ENCODE measurements at regions not wholly inside any gene's neighbourhood (a gene's known extent, or its start where the extent isn't known, plus 50 kb on each side); places are given as distances from the start of the nearest gene placed in this dataset.
"Not testable (repeated sequence)": the region's sequence is repeated elsewhere in the genome, so short reads cannot be mapped to it uniquely, and the experiment has no call there.

DNA sequence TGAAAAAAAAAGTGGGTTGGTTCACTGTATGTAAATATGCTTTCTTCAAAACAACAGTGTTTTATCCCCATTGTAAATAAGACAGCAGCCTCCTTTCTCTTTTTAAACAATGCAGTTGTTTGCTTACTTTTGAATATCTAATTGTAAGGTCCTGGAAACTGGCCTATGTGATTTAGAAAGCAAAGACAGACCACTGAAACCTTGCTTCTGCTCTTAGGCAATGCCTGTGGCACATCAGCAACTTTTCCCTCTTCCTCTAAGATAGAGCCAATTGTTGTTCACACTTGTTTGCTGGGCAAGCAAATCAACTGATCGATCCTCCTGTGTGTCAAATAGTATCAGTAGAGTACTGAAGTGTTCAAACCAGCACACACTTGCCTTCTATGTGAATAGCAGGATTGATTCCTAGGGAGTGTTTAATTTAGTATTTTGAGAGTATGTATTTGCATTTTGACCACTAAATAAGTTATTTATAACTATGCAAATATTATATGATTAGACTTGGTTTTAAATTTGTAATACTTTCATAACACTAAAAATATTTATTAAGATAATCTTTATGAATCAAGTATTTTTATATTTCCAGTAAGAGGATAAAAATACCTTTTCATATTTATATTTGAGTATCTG lies 55.4 kb upstream of the GRPR start:
- DNase-seq = no peak

DNA sequence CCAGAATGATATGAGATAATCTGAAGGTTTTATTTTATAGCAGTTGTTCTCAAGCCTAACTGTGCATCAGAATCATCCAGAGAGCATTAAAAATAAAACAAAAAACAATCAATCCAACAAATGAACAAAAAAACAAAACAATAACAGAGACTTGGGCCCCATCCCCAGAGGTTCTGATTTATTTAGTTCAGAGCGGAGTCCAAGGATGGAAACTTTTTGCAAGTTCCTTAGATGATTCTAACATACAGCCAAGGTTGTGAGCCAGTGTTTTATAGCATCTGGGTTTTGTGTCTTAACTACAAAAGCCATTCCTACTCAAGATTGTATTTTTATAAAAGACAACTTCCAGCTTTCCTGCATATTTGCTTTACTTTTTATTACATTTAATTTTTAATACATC lies 59.4 kb upstream of the GRPR start:
- DNase-seq = no peak

DNA sequence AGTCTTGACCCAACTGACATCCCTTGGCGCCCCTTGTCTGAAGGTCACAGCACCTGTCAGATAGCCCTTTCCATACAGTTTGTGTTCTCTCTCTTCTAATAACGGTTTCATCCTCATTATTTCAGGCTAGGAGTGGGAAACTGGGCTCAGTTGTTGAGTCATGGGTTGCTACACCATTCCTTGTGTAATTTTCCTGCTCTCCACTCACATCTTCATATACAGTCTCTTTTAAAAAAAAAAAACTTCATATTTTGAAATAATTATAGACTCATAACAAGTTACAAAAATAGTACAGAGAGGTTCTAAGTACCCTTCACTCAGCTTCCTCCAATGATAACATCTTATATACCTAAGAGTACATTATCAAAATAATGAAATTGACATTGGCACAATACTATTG lies 60.2 kb upstream of the GRPR start:
- no peak for DNase-seq

DNA sequence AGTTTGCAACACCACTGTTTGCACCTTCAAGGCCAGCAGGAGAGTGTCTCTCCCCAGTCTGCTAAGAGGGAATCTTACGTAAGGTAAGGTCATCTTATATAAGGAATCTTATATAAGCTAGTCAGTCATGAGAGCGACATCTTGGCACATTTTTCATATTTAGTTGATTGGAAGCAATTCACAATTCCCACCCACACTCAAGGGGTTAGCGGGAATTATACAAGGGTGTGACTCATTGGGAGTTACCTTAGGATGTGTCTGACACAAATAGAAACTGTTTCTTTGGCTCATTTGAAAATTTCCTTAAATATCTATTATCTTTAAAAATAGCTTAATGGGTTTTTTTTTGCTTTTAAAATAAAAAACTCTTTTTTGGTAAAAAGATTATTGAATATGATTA lies 62.1 kb upstream of the GRPR start:
- DNase-seq = no peak

DNA sequence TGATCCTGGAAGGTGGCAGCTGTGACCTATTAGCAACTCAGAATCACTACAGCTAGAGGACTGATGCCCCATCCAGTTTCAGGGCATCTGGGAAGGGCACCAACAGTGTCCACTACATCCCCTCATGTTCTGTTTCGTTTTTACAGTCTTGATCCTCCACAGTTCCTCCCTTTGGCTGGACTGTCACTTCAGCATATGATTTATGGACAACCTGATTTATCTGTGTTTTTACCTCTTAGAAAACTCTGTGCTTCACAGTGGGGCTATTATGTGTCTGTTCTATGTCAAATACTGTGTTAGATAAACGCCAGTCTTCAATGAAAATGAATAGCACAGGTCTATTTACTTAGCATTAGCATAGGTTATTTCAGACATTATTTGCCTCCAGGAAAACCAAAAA lies 63.1 kb upstream of the GRPR start:
- no peak for DNase-seq

DNA sequence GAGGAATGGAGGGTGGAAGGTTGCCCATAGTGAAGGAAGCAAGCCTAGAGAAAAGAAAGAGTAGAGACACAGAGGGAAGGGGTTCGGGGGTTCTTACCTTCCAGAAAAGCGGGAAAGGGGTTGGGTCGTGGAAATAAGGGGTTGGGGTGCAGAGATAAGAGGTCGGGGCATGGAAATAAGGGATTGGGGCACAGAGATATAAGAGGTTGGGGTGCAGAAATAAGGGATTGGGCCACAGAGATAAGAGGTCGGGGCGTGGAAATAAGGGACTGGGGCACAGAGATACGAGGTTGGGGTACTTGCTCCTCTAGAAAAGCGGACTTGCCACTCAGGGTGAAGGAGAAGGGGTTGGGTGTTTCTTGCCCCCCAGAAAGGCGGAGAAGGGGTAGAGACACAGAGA lies 74.2 kb upstream of the GRPR start:
- not testable (repeated sequence) for DNase-seq

DNA sequence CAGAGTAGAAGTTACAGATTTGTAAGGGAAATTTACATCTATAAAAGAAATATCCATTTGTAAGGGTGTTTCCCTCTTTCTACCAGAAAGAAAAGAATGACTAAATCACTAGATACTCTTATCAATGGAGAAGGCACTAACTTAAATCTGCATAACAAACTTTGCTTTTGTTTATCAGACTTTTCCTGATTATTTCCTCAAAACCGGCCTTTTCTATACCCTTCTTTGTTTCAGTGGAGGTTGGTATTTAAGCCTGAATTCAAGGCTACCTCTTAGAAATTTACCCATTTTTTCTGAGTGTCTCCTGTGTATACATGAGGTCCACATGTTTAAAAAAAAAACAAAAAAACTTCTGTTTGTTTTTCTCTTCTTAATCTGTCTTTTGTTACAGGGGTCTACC lies 80.4 kb upstream of the GRPR start:
- no peak for DNase-seq

DNA sequence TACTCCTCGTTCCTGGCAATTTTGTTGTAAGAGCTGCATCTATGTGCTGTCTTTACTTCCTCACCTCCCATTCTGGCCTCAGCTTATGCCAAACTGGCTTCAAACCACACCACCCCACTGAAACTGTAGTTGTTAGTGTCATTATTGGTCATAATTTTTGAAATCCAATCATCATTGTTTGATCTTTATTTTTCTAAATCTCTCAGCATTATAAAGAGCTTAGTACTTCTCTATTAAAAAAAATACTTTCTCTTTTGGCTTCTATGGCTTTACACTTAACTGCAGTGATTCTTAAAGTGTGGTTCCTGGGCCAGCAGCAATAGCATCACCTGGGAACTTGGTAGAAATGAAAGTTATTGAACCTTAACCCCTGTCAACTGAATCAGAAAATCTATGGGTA lies 83.5 kb upstream of the GRPR start:
- DNase-seq = no peak

DNA sequence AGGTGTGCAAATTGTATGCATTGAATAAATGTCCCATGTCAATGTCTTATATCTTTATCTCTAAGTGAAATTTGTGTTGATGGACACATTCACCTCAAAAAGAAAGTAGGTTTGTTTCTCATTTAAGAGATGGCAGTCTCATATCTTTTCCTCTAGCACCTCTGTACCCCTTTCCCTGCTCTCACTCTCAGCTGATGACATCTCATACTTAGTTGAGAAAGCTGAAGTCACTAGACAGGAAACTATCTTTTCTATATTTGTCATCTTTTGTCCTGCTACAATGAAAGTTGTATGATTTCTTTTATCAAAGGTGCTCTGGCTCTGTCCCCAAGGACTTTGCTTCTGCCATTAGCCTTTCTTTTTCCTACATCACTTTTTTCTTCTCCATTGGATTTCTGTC lies 84.0 kb upstream of the GRPR start:
- DNase-seq = no peak

DNA sequence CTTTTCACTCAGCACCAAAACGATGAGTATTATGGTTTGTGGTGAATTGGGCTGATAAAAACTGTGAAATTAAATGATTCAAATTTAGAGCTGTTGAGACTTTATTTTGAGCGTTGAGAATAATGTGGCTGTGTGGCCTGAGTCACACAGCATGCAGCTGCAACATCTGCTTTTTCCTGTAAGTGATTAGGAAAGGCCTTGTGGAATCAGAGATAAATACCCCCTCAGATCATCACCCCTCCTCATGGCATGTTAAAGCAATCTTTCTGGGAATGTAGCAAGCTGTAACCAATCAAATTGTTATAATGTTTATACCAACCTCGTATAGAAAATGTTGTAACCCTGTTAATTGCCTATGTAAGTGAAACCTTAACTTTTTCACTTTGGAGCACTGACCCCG lies 90.0 kb upstream of the GRPR start:
- DNase-seq = peak; percentile 24

DNA sequence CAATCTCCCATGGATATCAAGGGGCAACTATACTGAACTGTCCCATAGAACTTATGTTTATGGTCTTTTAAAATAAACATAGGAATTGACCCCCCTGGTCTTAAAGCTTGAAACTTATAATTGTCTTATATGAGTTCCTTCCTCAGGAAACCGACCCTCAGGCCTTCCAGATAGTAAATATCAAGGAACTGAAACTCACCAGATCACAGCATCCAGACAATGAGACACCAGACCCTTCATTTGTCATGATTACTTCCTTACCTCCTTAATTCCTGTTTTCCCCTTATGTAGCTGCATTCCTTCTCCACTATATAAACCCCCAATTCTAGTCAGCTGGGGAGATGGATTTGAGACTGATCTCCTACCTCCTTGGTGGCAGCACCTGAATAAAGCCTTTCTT lies 94.8 kb upstream of the GRPR start:
- DNase-seq = no peak

DNA sequence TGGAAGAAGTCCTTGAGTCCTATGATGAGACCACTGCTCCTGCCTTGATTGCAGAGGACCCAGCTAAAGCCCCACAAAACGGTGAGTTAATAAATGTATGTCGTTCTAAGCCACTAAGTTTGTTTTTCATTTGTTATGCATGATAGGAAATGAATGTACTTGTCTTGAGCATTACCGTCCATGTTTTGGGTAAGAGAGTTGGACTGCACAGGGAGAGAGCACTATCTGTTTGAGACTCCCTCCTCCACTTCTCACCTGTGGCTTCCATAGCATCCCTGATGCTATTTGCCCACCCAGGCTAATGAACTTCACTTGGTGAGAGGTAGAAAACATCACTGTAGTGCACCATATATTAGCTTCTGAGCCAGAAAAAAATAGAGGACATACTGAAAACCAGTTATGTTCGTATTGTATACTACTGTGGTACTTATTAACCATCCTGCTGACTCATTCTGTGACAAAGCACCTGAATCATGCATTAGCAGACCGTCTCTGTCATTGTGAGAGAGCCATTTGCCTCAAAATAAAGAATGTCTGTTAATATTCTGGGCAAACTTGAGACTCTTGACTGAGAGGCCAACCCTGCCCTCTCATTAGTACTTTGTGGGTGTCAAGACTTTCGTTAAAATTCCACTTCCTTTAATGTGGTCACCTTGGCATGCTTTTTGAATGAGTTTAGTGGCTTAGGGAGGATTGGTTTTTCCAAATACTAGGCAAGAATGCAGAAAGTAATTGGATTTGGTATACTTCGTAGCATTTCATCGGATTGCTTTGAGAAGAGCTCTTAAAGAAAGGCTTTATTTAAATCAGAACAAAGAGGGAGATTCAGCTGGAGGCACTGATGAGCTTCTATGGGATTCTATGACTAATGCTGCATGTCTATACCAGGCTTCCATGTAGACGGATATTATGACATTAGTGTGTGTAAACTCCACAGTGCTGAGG lies 99.3 kb upstream of the GRPR start:
- DNase-seq = peak; percentile 54

DNA sequence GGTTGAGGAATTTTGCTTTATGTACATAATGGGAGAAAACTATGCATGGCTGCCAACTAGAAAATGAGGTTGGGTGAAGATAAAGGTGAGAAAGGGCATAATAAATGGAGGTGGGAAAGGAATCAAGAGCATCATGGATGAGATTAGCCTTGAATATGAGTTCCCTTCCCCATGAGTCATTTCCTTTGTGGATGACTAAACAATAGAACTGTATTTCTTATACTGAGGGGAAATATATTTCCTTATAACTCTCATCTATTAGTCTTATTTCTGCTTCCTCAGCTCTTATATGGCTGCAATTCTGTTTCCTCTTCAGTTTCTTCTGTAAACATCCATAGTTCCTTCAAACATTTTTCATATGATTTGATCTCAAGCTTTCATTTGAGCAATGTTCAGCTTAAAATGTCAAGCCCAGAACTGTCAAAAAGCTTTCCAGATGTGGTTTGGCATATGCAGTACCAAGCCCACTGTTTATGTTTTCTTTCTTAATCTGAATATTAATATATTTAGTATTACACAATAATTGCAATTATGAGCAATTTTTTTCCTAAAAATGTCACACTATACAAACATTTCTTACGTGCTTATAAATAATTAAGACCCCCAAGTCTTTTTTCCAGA lies 100.7 kb upstream of the GRPR start:
- peak; percentile 24 for DNase-seq

DNA sequence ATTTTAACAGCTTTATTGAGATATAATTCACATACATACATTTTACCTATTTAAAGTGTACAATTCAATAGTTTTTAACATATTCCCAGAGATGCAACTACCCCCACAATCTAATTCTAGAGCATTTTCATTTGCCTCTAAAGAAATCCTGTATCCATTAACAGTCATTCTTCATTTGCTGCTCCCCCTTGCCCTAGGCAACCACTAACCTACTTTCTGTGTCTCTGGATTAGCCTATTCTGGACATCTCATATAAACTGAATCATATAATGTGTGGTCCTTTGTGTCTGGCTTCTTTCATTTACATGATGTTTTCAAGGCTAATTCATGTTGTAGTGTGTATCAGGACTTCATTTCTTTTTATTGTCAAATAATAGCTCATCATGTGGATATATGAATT lies 105.1 kb upstream of the GRPR start:
- no peak for DNase-seq

DNA sequence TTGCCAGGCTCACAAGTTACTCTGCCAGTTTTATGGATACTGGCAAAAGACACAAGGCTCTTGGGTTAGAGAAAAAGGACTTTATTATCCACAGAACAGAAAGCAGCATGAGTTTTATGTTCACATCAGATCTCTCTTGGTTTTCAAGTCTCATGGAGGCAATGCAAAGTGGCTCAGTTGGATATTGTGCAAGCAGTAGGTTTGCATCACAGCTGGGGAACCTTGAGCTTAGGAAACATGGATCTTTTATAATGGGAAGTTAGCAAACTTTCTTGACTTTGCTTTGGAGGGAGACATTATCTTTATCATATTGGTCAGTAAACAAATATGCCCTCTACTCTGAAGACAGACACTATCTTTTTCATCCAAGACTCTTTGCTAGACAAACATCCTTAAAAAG lies 109.2 kb upstream of the GRPR start:
- DNase-seq = no peak

DNA sequence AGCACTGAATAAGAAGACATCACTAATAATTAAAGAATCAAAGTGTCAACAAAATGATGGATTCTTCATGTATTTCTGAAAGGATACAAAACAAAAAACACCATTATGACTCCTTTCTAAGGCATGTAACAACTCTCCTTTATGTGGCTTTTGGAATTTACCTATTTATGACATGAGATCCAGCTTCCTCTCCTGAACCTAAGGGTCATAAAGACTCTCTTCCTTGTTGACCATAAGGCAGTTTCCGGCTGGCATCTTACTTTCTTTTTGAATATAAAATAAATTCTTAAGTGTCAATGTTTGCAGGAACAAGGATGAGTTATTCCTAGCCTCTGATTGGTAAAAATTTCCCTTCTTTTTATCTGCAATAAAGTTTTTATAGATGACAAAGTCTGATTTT lies 111.1 kb upstream of the GRPR start:
- DNase-seq = no peak

DNA sequence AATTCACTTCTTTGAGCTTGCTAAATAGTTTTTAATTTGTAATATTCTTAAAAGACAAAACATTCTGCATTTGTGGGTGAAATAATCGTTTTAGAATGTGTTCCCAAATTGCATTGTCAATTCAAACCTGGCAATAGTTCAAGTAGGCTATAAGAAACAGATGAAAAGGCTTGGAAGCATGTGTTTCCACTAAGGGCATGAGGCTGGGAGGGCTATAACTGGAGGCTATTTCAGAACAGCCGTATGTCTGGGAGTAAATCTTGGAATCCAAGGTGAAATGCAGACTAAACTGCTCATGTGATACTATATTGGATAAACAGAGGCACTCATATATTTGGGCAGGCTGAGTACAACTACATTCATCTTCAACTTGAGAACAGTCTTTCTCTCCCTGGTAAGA lies 117.4 kb upstream of the GRPR start:
- DNase-seq = peak; percentile 47

DNA sequence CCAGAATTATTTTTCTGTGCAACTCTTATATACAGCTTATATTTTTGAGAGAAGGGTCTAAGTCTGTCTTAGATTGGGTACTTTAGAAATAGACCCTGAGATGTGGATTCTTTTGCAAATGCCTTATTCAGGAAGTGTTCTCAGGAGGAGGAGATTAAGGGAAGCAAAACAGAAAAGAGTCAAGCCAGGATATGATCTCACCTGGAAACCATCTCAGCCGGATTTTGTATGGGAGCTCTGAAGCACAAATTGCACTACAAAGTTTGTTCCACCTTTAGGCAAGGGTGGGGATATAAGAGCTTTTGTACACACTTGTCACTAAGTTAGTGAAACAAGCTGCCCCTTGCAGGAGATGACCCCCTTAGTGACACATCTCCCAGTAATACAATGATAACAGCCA lies 121.2 kb upstream of the GRPR start:
- peak; percentile 7 for DNase-seq

DNA sequence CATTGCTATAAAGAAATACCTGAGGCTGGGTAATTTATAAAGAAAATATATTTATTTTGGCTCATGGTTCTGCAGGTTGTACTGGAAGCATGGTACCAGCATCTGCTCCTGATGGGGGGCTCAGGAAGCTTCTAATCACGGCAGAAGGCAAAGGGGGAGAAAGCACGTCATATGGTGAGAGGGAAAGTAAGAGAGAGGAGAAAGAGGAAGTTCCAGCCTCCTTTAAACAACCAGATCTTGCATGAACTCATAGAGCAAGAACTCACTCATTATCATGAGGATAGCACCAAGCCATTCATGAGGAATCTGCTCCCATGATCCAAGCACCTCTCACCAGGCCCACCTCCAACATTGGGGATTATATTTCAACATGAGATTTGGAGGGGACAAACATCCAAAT lies 125.0 kb upstream of the GRPR start:
- no peak for DNase-seq

DNA sequence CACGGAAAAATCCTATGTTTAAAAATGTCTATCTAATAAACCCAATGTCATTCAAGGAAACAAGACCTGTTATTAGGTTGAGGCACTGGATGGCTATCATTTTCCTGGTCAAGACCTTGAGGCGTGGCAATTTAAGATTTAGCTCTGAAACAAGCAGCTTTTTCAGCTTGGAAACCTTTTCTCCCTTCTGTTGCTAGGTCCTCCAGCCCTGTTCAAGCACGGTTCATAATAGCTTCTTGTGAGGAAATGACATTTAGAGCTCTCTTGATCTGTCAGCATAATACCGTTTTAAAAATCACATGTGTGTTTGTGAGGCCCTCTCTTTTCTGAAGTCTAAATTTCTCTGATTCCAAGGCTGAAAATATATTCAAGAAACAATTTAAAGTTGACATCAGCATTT lies 133.6 kb upstream of the GRPR start:
- DNase-seq = no peak

DNA sequence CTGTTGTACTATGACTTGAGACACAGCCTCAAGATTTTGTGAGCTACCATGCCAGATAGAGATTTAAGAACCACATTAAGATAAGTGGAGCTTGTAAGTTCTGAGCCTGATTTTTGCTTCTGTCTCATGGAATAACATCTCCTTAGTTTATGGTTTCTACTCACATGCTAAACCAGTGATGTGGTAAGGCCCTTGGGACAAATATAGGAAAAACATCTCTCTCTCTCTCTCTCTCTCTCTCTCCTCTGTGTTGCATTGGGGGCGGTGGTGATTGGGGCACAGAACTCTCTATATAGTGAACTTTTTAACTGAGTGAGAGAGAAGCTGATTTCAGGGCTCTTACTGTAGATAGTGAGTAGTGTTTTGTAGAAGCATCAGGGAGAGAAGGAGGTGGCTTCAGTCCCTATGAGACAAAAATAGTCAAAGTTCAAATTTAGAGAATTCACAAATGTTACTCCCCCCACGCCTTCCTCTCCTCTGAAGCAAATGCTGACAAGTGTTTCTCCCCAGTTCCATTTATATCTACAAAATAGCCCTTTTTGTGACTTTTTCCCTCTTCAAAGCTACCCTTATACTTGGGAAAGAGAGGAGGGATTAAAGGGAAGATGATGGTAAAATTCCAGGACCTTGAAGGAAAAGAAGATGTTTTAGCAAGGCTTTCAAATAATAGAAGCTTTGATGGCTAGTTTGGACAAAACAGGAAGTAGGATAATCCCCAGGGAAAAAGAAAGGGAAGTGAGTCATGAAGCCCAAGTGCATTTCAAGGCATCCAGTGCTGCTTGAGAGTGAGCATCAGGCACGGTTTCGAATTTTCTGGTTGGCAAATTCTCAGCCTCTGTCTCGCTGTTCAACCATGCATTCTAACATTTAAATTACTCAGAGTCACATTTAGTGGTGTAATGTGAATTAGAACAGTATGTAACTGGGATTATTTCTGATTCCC lies 134.3 kb upstream of the AP1S2 start:
- peak; percentile 83 for DNase-seq

DNA sequence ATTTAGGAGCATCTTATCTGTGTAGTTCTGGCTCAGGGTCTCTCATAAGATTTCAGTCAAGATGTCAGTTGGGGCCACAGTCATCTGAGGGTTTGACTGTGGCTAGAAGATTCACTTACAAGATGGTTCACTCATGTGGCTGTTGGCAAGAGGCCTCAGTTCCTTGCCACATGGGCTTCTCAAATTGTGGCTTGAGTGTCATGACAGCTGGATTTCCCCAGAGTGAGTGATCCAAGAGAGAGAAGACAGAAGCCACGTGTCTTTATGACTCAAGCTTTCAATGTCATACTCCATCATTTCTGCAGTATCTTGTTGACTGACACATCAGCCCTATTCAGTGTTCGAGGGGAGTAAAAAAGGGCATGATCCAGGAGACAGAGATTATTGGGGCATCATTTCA lies 131.3 kb upstream of the AP1S2 start:
- peak; percentile 4 for DNase-seq

DNA sequence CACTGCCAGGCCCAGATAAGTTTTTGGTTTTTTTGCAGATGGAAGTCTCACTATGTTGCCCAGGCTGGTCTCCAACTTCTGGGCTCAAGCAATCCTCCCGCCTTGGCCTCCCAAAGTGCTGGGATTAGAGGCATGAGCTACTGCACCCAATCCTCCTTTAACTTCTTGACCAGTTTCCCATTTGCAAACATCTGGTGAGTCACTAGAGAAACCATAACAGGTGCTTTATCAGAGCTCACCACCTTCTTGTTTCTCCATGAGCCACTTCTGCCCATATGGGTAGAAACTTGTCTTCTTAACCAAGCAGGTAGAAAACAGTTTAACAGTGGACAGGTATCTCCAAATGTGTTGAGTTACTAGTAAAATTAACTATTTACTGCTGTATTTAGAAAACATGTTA lies 128.4 kb upstream of the AP1S2 start:
- DNase-seq = no peak
